ENCODE measurements at regions not wholly inside any gene's neighbourhood (a gene's known extent, or its start where the extent isn't known, plus 50 kb on each side); places are given as distances from the start of the nearest gene placed in this dataset.

GRCh38 chr6:132088150-132088549, 137.0 kb upstream of the CCN2 start:
- DNase-seq: no peak

GRCh38 chr6:132087391-132087790, 136.2 kb upstream of the CCN2 start:
- peak; percentile 60 for DNase-seq

- no peak for DNase-seq
These were observed 134.6 kb upstream of the CCN2 start for GRCh38 chr6:132085731-132086130.

- no peak for DNase-seq
These were observed 133.8 kb upstream of the CCN2 start for GRCh38 chr6:132084811-132085509.

- DNase-seq: no peak
These were observed 131.2 kb upstream of the CCN2 start for GRCh38 chr6:132082421-132082820.

GRCh38 chr6:132081338-132081737, 130.2 kb upstream of the CCN2 start:
- DNase-seq: no peak

- DNase-seq: no peak
These were observed 128.1 kb upstream of the CCN2 start for GRCh38 chr6:132079286-132079685.

GRCh38 chr6:132076452-132076851, 125.3 kb upstream of the CCN2 start:
- DNase-seq: no peak

GRCh38 chr6:132072831-132073230, 121.7 kb upstream of the CCN2 start:
- no peak for DNase-seq

GRCh38 chr6:132072271-132072670, 121.1 kb upstream of the CCN2 start:
- DNase-seq: no peak

GRCh38 chr6:132070356-132070755, 119.2 kb upstream of the CCN2 start:
- peak; percentile 72 for DNase-seq

GRCh38 chr6:132068766-132069165, 117.6 kb upstream of the CCN2 start:
- DNase-seq: no peak

- peak; percentile 92 for DNase-seq
These were observed 116.1 kb upstream of the CCN2 start for GRCh38 chr6:132067286-132067685.

GRCh38 chr6:132065556-132065955, 114.4 kb upstream of the CCN2 start:
- no peak for DNase-seq

GRCh38 chr6:132063738-132064137, 112.6 kb upstream of the CCN2 start:
- no peak for DNase-seq

- DNase-seq: no peak
These were observed 112.0 kb upstream of the CCN2 start for GRCh38 chr6:132063204-132063603.

- no peak for DNase-seq
These were observed 111.5 kb upstream of the CCN2 start for GRCh38 chr6:132062626-132063025.

GRCh38 chr6:132061381-132061780, 110.2 kb upstream of the CCN2 start:
- no peak for DNase-seq

- peak; percentile 90 for DNase-seq
These were observed 109.4 kb upstream of the CCN2 start for GRCh38 chr6:132060591-132060990.

GRCh38 chr6:132058975-132059374, 107.8 kb upstream of the CCN2 start:
- DNase-seq: no peak

GRCh38 chr6:132054525-132054924, 103.4 kb upstream of the CCN2 start:
- no peak for DNase-seq

- DNase-seq: no peak
These were observed 102.3 kb upstream of the CCN2 start for GRCh38 chr6:132053511-132053910.

- no peak for DNase-seq
These were observed 100.9 kb upstream of the CCN2 start for GRCh38 chr6:132052096-132052495.

- DNase-seq: no peak
These were observed 94.7 kb upstream of the CCN2 start for GRCh38 chr6:132045877-132046276.

GRCh38 chr6:132043148-132043547, 92.0 kb upstream of the CCN2 start:
- DNase-seq: no peak
